NCI-H1048 (cell line): ENCODE measurements at regions not wholly inside any gene's neighbourhood (a gene's known extent, or its start where the extent isn't known, plus 50 kb on each side); places are given as distances from the start of the nearest gene placed in this dataset.
"Not testable (repeated sequence)": the region's sequence is repeated elsewhere in the genome, so short reads cannot be mapped to it uniquely, and the experiment has no call there.

Experiments used
- DNase-seq: peaks from one replicate; lab custom pipeline; 2025; lab: John Stamatoyannopoulos, UW

- no peak for DNase-seq
These were observed 111.3 kb upstream of the MRI1 start for GRCh38 chr19:13652810-13653590.

GRCh38 chr19:13646758-13647157, 117.6 kb upstream of the MRI1 start:
- DNase-seq = no peak

- no peak for DNase-seq
These were observed 119.7 kb upstream of the MRI1 start for GRCh38 chr19:13644645-13645044.

- no peak for DNase-seq
These were observed 123.7 kb upstream of the MRI1 start for GRCh38 chr19:13640611-13641010.

GRCh38 chr19:13639342-13639929, 124.9 kb upstream of the MRI1 start:
- no peak for DNase-seq

- DNase-seq = no peak
These were observed 126.7 kb upstream of the MRI1 start for GRCh38 chr19:13637664-13638063.

- DNase-seq = no peak
These were observed 128.4 kb upstream of the CACNA1A start for GRCh38 chr19:13634658-13635057.

- DNase-seq = no peak
These were observed 127.2 kb upstream of the CACNA1A start for GRCh38 chr19:13633522-13633922.

- no peak for DNase-seq
These were observed 126.8 kb upstream of the CACNA1A start for GRCh38 chr19:13633109-13633508.

- not testable (repeated sequence) for DNase-seq
These were observed 125.9 kb upstream of the CACNA1A start for GRCh38 chr19:13632164-13632563.

GRCh38 chr19:13629687-13630357, 123.5 kb upstream of the CACNA1A start:
- no peak for DNase-seq

GRCh38 chr19:13627531-13627930, 121.3 kb upstream of the CACNA1A start:
- no peak for DNase-seq

GRCh38 chr19:13623716-13624710, 117.7 kb upstream of the CACNA1A start:
- DNase-seq = no peak

- DNase-seq = no peak
These were observed 116.8 kb upstream of the CACNA1A start for GRCh38 chr19:13622766-13623715.

GRCh38 chr19:13621413-13621812, 115.1 kb upstream of the CACNA1A start:
- DNase-seq = no peak

GRCh38 chr19:13619203-13619632, 112.9 kb upstream of the CACNA1A start:
- no peak for DNase-seq

GRCh38 chr19:13615890-13616289, 109.6 kb upstream of the CACNA1A start:
- DNase-seq = no peak

GRCh38 chr19:13613447-13613846, 107.2 kb upstream of the CACNA1A start:
- DNase-seq = no peak

- no peak for DNase-seq
These were observed 105.3 kb upstream of the CACNA1A start for GRCh38 chr19:13611596-13611995.

GRCh38 chr19:13610039-13610691, 103.9 kb upstream of the CACNA1A start:
- no peak for DNase-seq
